Activated CD4-positive, alpha-beta T cell treated with anti-CD3 and anti-CD28 coated beads, Interleukin-2, amount 10 ng/mL, durations not matched to agents 24 days and 14 days (primary cell): ENCODE measurements at regions not wholly inside any gene's neighbourhood (a gene's known extent, or its start where the extent isn't known, plus 50 kb on each side); places are given as distances from the start of the nearest gene placed in this dataset.
"Not testable (repeated sequence)": the region's sequence is repeated elsewhere in the genome, so short reads cannot be mapped to it uniquely, and the experiment has no call there.

ENCODE experiments used
- DNase-seq: peaks from one replicate; pipeline ENCODE4 v3.0.0; 2022
- H3K27ac Mint-ChIP-seq: one replicate; pipeline ENCODE4 v1.8.0; 2022; ENCODE audit warnings: mild to moderate bottlenecking, mixed read lengths
- H3K27me3 Mint-ChIP-seq: one replicate; pipeline ENCODE4 v1.8.0; 2022; ENCODE audit warnings: mixed read lengths
- H3K36me3 Mint-ChIP-seq: one replicate; pipeline ENCODE4 v1.8.0; 2022; ENCODE audit warnings: low read depth, mild to moderate bottlenecking, mixed read lengths
- H3K4me1 Mint-ChIP-seq: one replicate; pipeline ENCODE4 v1.8.0; 2021; ENCODE audit warnings: mixed read lengths
- H3K4me3 Mint-ChIP-seq: one replicate; pipeline ENCODE4 v1.8.0; 2022; ENCODE audit warnings: mild to moderate bottlenecking, moderate library complexity, mixed read lengths
- H3K9me3 Mint-ChIP-seq: one replicate; pipeline ENCODE4 v1.8.0; 2021; ENCODE audit warnings: mixed read lengths
- intact Hi-C: fragments of 100-400 bp; cut with micrococcal nuclease; formaldehyde crosslinking; loops from one replicate; pipeline ENCODE4 v1.15.1; 2023

DNA sequence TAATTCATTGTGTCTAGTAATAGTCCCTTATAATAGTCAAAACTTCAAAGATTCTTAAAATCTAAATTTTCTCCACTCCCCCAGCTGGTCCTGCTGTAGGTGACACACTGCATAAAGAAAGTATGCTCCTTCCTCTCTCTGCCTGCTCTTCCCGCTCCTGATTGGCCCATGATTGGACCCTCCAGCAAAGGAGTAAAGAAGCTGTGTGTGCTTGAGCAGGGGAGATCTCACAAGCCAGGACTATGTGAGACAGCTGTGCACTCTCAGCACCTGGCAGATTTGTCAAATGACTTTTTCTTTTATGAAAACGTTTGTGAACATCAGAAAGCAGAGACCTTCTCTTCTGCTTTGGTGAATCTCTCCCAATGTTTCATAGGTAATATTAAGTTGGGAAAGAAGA lies 274.8 kb upstream of the LYPLAL1 start:
- Mint-ChIP-seq H3K4me3 (no peak overlapping the region), H3K36me3 (no peaks in the 10 kb centered on the region), H3K27me3 (no peaks in the 10 kb centered on the region), H3K9me3 (no peaks in the 10 kb centered on the region), H3K4me1 (no peaks in the 10 kb centered on the region), H3K27ac (no peak overlapping the region)
- intact Hi-C loops = no loop called here
- no peak for DNase-seq

DNA sequence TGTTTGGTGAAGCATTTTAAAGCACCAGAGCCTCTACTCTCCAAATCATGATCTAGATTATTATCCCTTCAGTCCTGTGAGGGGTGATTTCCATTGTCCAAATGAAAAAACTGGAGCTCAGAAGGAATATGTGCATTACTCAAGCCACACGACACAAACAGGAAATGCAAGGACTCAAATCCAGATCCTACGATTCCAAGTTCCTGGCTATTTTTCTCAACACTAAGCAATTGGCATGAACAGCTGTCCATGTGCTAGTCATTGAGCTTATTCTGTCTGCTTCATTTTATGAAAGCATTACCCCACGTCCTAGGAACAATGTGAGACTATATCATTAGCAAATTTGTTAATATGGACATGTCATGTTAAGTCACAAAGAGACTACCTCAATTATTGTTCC lies 273.1 kb upstream of the LYPLAL1 start:
- Mint-ChIP-seq H3K27ac (no peak overlapping the region), H3K9me3 (no peaks in the 10 kb centered on the region), H3K36me3 (no peaks in the 10 kb centered on the region), H3K4me1 (no peaks in the 10 kb centered on the region), H3K4me3 (no peak overlapping the region), H3K27me3 (no peaks in the 10 kb centered on the region)
- no peak for DNase-seq
- intact Hi-C loops = no loop called here

DNA sequence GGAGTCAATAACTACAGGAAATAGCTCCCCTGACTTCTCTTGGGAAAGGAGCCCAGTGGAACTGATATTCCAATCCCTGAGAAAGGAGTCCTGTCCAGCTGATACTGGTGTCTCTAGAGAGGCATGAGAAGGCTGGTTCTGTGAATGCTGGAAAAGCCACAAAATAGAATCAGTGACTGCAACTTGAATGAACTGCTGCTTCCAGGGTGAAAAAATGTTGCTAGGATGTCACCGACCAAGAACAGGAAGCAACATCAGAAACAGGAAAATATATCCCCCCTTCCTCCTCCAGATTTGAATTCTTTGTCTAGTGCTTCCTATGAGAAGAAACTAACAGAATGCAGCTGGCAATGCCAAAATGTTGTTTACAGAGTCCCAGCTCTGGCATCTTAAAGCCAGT lies 269.3 kb upstream of the LYPLAL1 start:
- H3K36me3 Mint-ChIP-seq = no peaks in the 10 kb centered on the region
- intact Hi-C loops = no loop called here
- no peaks in the 10 kb centered on the region for H3K4me1 Mint-ChIP-seq
- no peaks in the 10 kb centered on the region for H3K9me3 Mint-ChIP-seq
- no peak overlapping the region for H3K4me3 Mint-ChIP-seq
- no peaks in the 10 kb centered on the region for H3K27me3 Mint-ChIP-seq
- DNase-seq = no peak
- no peak overlapping the region for H3K27ac Mint-ChIP-seq

GRCh38 chr1:218916720-218917119 lies 257.0 kb upstream of the LYPLAL1 start:
- Mint-ChIP-seq H3K4me1 (no peaks in the 10 kb centered on the region), H3K36me3 (no peaks in the 10 kb centered on the region), H3K9me3 (no peaks in the 10 kb centered on the region), H3K4me3 (no peak overlapping the region), H3K27me3 (no peaks in the 10 kb centered on the region), H3K27ac (no peak overlapping the region)
- DNase-seq = no peak
- intact Hi-C loops = no loop called here

DNA sequence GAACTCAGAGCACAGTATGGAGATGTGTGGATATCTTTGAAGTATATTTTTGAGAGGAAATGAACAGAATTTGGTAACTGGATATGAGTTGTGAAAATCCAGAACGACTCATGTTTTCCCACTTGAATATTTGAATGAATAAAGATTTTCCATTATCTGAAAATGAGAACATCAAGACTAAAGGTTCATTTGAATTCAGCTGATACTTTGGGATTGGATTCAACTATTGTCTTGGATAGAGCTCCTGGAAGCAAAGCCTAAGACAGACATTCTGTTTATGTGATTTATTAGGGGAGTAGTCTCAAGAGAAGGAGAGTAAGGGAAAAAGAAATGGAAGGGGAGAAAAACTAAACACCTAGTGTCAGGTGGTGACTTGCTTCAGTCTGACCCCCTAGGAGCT lies 256.0 kb upstream of the LYPLAL1 start:
- Mint-ChIP-seq H3K27ac (no peak overlapping the region), H3K4me1 (no peaks in the 10 kb centered on the region), H3K36me3 (no peaks in the 10 kb centered on the region), H3K27me3 (no peaks in the 10 kb centered on the region), H3K4me3 (no peak overlapping the region), H3K9me3 (no peaks in the 10 kb centered on the region)
- no peak for DNase-seq
- intact Hi-C loops = no loop called here

DNA sequence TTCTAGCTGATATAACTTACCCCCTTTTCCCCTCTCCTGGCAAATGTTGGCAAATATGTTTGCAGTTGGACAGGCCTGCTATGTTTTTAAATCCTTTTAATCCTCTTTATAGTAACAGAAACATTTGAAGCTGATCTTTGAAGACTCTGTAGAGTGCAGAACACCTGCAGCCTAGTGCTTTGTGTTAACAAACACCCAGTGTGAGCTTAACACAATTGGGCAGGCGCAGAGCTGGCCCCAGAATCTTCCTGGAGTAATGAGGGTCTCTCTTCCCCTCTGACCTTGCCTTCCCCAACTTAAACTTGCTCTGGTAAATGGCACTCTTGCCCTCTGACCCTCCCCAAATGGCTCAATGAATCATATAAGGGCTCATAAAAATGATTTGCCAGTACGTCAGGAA lies 247.9 kb upstream of the LYPLAL1 start:
- DNase-seq = no peak
- H3K9me3 Mint-ChIP-seq = no peaks in the 10 kb centered on the region
- no peak overlapping the region for H3K4me3 Mint-ChIP-seq
- H3K36me3 Mint-ChIP-seq = no peaks in the 10 kb centered on the region
- intact Hi-C loops = no loop called here
- no peaks in the 10 kb centered on the region for H3K27me3 Mint-ChIP-seq
- H3K4me1 Mint-ChIP-seq = no peaks in the 10 kb centered on the region
- no peak overlapping the region for H3K27ac Mint-ChIP-seq

GRCh38 chr1:218926631-218927030 lies 247.0 kb upstream of the LYPLAL1 start:
- Mint-ChIP-seq H3K36me3 (no peaks in the 10 kb centered on the region), H3K9me3 (no peaks in the 10 kb centered on the region), H3K4me1 (no peaks in the 10 kb centered on the region), H3K27ac (no peak overlapping the region), H3K4me3 (no peak overlapping the region), H3K27me3 (no peaks in the 10 kb centered on the region)
- no peak for DNase-seq
- intact Hi-C loops = no loop called here

GRCh38 chr1:218930000-218930399 lies 243.7 kb upstream of the LYPLAL1 start:
- Mint-ChIP-seq H3K9me3 (no peaks in the 10 kb centered on the region), H3K4me3 (no peak overlapping the region), H3K36me3 (no peaks in the 10 kb centered on the region), H3K4me1 (no peaks in the 10 kb centered on the region), H3K27me3 (no peaks in the 10 kb centered on the region), H3K27ac (no peak overlapping the region)
- no peak for DNase-seq
- intact Hi-C loops = no loop called here

DNA sequence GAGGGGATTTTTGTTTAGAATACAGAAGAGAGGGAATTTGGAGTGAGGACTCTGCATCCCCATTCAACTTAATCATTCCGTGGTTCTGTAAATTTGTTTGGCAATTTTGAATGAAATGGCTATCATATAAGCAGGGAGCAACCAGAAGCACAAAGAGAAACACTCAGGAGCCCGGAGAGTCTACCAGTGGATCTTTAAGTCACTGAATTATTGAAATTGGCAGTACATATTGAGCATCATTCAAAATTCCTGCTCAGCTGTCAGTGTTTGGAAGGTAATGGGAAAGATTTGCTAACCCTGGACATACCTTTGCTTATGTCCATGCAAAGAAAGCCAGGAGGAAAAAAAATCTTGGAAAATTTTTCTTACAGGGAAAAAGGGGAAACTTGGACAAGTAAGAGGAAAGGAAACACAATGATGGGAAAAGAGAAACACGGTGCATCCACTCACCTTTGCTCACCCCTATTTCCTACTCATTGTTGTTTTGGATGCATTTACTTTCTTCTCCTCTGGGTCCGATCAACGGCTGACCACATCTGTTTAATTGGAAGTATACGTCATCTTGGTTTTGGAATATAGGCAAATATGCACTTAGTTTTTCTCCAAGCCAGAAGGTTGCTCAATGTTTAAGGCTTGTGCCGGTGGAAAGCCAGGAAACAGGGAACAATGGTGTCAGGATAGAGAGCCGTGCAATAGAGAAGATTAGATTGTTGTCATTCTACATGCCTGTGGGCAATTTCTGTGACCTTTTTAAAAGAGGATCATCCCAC lies 243.0 kb upstream of the LYPLAL1 start:
- no peaks in the 10 kb centered on the region for H3K4me1 Mint-ChIP-seq
- DNase-seq = no peak
- intact Hi-C loops = no loop called here
- H3K9me3 Mint-ChIP-seq = no peaks in the 10 kb centered on the region
- no peaks in the 10 kb centered on the region for H3K27me3 Mint-ChIP-seq
- H3K4me3 Mint-ChIP-seq = no peak overlapping the region
- H3K36me3 Mint-ChIP-seq = no peaks in the 10 kb centered on the region
- no peak overlapping the region for H3K27ac Mint-ChIP-seq

DNA sequence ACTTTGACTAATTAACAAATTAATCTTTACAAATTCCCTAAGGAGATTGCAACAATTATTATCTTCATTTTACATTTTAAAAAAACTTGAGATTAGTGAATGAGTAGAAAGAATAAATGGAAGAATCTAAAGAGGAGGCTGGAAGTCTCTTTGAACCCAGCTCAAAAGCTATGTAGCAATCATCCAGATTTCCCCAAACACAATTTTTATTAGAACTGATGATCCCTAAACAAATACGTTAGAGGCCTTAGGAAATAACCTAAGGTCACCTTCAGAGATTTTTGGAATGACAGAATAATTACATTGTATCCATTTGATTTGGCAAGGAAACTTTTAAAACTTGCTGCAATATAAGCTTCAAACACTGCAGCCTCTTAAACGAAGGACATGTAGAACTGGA lies 242.4 kb upstream of the LYPLAL1 start:
- H3K9me3 Mint-ChIP-seq = no peaks in the 10 kb centered on the region
- H3K36me3 Mint-ChIP-seq = no peaks in the 10 kb centered on the region
- H3K27me3 Mint-ChIP-seq = no peaks in the 10 kb centered on the region
- no peak overlapping the region for H3K4me3 Mint-ChIP-seq
- no peak overlapping the region for H3K27ac Mint-ChIP-seq
- no peaks in the 10 kb centered on the region for H3K4me1 Mint-ChIP-seq
- intact Hi-C loops = no loop called here
- DNase-seq = no peak

GRCh38 chr1:218933513-218933912 lies 240.2 kb upstream of the LYPLAL1 start:
- no peak overlapping the region for H3K4me3 Mint-ChIP-seq
- no peaks in the 10 kb centered on the region for H3K36me3 Mint-ChIP-seq
- intact Hi-C loops = no loop called here
- no peaks in the 10 kb centered on the region for H3K4me1 Mint-ChIP-seq
- no peak for DNase-seq
- no peak overlapping the region for H3K27ac Mint-ChIP-seq
- no peaks in the 10 kb centered on the region for H3K9me3 Mint-ChIP-seq
- no peaks in the 10 kb centered on the region for H3K27me3 Mint-ChIP-seq

- H3K27me3 Mint-ChIP-seq, H3K36me3 Mint-ChIP-seq, intact Hi-C loops: not testable (repeated sequence)
These were observed 238.3 kb upstream of the LYPLAL1 start for GRCh38 chr1:218935408-218935807.

GRCh38 chr1:218938259-218938658 lies 235.4 kb upstream of the LYPLAL1 start:
- H3K4me1 Mint-ChIP-seq = no peaks in the 10 kb centered on the region
- H3K27ac Mint-ChIP-seq = no peak overlapping the region
- H3K4me3 Mint-ChIP-seq = no peak overlapping the region
- intact Hi-C loops = no loop called here
- no peaks in the 10 kb centered on the region for H3K27me3 Mint-ChIP-seq
- no peaks in the 10 kb centered on the region for H3K9me3 Mint-ChIP-seq
- no peaks in the 10 kb centered on the region for H3K36me3 Mint-ChIP-seq
- no peak for DNase-seq

More at GRCh38 chr1:218935408-218935807, 238.3 kb upstream of the LYPLAL1 start:
- not testable (repeated sequence) for H3K9me3 Mint-ChIP-seq, H3K4me3 Mint-ChIP-seq, DNase-seq, H3K4me1 Mint-ChIP-seq, H3K27ac Mint-ChIP-seq

GRCh38 chr1:218939095-218939494 lies 234.6 kb upstream of the LYPLAL1 start:
- no peaks in the 10 kb centered on the region for H3K9me3 Mint-ChIP-seq
- no peak overlapping the region for H3K27ac Mint-ChIP-seq
- DNase-seq = no peak
- no peaks in the 10 kb centered on the region for H3K27me3 Mint-ChIP-seq
- H3K4me3 Mint-ChIP-seq = no peak overlapping the region
- H3K4me1 Mint-ChIP-seq = no peaks in the 10 kb centered on the region
- H3K36me3 Mint-ChIP-seq = no peaks in the 10 kb centered on the region
- intact Hi-C loops = no loop called here

DNA sequence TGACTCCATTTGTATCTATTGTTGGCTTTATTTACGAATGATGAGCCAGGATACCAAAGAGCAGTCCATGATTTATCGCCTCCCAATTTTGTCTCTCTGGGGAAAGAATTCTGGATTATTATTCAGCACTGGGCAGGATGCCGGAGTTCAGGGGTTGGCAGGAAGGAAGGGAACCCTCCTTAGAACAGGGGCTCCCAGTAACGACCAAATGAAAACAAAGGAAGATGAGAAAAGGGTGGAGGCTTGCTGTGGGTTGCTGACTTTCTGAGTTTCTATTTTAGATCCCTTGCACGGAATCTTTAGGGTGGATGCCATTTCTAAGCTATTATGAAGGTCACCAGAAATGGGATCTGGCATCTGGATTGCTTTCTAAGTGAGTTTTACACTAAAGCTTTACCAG lies 231.2 kb upstream of the LYPLAL1 start:
- H3K4me3 Mint-ChIP-seq = no peak overlapping the region
- no peaks in the 10 kb centered on the region for H3K4me1 Mint-ChIP-seq
- H3K9me3 Mint-ChIP-seq = no peaks in the 10 kb centered on the region
- intact Hi-C loops = no loop called here
- DNase-seq = no peak
- H3K27me3 Mint-ChIP-seq = no peaks in the 10 kb centered on the region
- H3K27ac Mint-ChIP-seq = no peak overlapping the region
- H3K36me3 Mint-ChIP-seq = no peaks in the 10 kb centered on the region
